ENCODE measurements at regions not wholly inside any gene's neighbourhood (a gene's known extent, or its start where the extent isn't known, plus 50 kb on each side); places are given as distances from the start of the nearest gene placed in this dataset.
"Not testable (repeated sequence)": the region's sequence is repeated elsewhere in the genome, so short reads cannot be mapped to it uniquely, and the experiment has no call there.

GRCh38 chr3:87873136-87873535 lies 185.7 kb downstream of the CGGBP1 start:
- DNase-seq (ENCODE audit: low spot score): no peak

- DNase-seq (ENCODE audit: low spot score): no peak
These were observed 191.8 kb downstream of the CGGBP1 start for GRCh38 chr3:87867001-87867400.

- no peak for DNase-seq (ENCODE audit: low spot score)
These were observed 202.7 kb downstream of the CGGBP1 start for GRCh38 chr3:87856126-87856525.

- DNase-seq (ENCODE audit: low spot score): no peak
These were observed 203.2 kb downstream of the CGGBP1 start for GRCh38 chr3:87855616-87856015.

- no peak for DNase-seq (ENCODE audit: low spot score)
These were observed 203.6 kb downstream of the CGGBP1 start for GRCh38 chr3:87855211-87855610.

- DNase-seq (ENCODE audit: low spot score): no peak
These were observed 210.8 kb downstream of the CGGBP1 start for GRCh38 chr3:87848003-87848402.

- no peak for DNase-seq (ENCODE audit: low spot score)
These were observed 221.7 kb downstream of the CGGBP1 start for GRCh38 chr3:87837076-87837475.

- no peak for DNase-seq (ENCODE audit: low spot score)
These were observed 222.8 kb downstream of the CGGBP1 start for GRCh38 chr3:87836026-87836425.

- DNase-seq (ENCODE audit: low spot score): no peak
These were observed 223.6 kb downstream of the CGGBP1 start for GRCh38 chr3:87835236-87835635.

GRCh38 chr3:87834327-87834726 lies 224.5 kb downstream of the CGGBP1 start:
- no peak for DNase-seq (ENCODE audit: low spot score)

GRCh38 chr3:87833039-87833377 lies 225.8 kb downstream of the CGGBP1 start:
- no peak for DNase-seq (ENCODE audit: low spot score)

- DNase-seq (ENCODE audit: low spot score): no peak
These were observed 230.8 kb downstream of the CGGBP1 start for GRCh38 chr3:87828046-87828445.

- no peak for DNase-seq (ENCODE audit: low spot score)
These were observed 236.2 kb downstream of the CGGBP1 start for GRCh38 chr3:87822563-87822962.

- not testable (repeated sequence) for DNase-seq (ENCODE audit: low spot score)
These were observed 245.3 kb downstream of the CGGBP1 start for GRCh38 chr3:87813503-87813902.

GRCh38 chr3:87811953-87812352 lies 246.9 kb downstream of the CGGBP1 start:
- DNase-seq (ENCODE audit: low spot score): no peak

- no peak for DNase-seq (ENCODE audit: low spot score)
These were observed 248.3 kb downstream of the CGGBP1 start for GRCh38 chr3:87810452-87811016.

GRCh38 chr3:87805670-87806069 lies 253.1 kb downstream of the CGGBP1 start:
- no peak for DNase-seq (ENCODE audit: low spot score)

GRCh38 chr3:87801409-87801808 lies 257.4 kb downstream of the CGGBP1 start:
- DNase-seq (ENCODE audit: low spot score): no peak

GRCh38 chr3:87800516-87800915 lies 258.3 kb downstream of the CGGBP1 start:
- DNase-seq (ENCODE audit: low spot score): no peak

GRCh38 chr3:87798567-87798947 lies 260.2 kb downstream of the CGGBP1 start:
- no peak for DNase-seq (ENCODE audit: low spot score)

GRCh38 chr3:87797872-87798566 lies 260.8 kb downstream of the CGGBP1 start:
- no peak for DNase-seq (ENCODE audit: low spot score)

- no peak for DNase-seq (ENCODE audit: low spot score)
These were observed 262.0 kb downstream of the CGGBP1 start for GRCh38 chr3:87796843-87797185.

GRCh38 chr3:87796137-87796842 lies 262.5 kb downstream of the CGGBP1 start:
- no peak for DNase-seq (ENCODE audit: low spot score)

- DNase-seq (ENCODE audit: low spot score): no peak
These were observed 263.1 kb downstream of the CGGBP1 start for GRCh38 chr3:87795701-87796100.

All from cerebellar cortex (tissue), 1 donor.